ENCODE measurements at regions not wholly inside any gene's neighbourhood (a gene's known extent, or its start where the extent isn't known, plus 50 kb on each side); places are given as distances from the start of the nearest gene placed in this dataset.

DNA sequence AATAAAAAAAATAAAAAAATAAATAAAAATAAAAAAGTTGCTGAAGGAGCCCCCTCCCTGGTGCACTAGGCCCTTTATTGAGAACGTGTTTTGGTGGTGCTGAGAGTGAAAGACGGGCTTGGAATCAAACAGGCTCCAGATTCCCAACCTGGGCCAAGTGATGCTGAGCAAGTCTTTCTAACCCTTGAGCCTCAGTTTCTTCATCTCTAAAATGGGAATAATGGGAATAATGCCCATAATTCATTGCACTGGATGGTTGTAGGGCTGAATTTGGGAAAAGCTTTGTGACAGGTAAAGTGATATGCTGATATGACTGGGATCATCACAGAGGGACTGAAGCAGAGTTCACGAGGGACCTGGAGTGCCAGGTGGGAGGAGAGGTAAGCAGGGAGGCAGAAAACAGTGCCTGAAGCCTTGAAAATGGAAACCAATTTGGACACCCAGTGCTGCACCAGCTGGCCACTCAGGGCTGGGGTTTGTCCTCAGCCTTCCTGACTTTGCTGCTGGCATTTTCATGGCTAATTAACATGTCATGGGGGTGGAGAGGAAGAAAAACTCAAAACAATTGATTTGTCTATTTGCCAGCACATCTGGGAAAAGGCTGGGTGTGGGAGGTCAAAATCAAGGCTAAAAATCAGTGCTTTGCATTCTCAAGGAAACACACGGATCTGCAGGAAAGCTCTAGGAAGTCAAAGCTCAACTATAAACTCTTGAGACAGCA, 241.3 kb downstream of the LOXHD1 start:
- TF ChIP-seq, protein P1, sequence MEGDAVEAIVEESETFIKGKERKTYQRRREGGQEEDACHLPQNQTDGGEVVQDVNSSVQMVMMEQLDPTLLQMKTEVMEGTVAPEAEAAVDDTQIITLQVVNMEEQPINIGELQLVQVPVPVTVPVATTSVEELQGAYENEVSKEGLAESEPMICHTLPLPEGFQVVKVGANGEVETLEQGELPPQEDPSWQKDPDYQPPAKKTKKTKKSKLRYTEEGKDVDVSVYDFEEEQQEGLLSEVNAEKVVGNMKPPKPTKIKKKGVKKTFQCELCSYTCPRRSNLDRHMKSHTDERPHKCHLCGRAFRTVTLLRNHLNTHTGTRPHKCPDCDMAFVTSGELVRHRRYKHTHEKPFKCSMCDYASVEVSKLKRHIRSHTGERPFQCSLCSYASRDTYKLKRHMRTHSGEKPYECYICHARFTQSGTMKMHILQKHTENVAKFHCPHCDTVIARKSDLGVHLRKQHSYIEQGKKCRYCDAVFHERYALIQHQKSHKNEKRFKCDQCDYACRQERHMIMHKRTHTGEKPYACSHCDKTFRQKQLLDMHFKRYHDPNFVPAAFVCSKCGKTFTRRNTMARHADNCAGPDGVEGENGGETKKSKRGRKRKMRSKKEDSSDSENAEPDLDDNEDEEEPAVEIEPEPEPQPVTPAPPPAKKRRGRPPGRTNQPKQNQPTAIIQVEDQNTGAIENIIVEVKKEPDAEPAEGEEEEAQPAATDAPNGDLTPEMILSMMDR (conservative IDR thresholded peaks at IDR 0.05) = no peak
- TF ChIP-seq EZH2 (IDR thresholded peaks at IDR 0.05; ENCODE audit: low read depth) = no peak
